ENCODE measurements at regions not wholly inside any gene's neighbourhood (a gene's known extent, or its start where the extent isn't known, plus 50 kb on each side); places are given as distances from the start of the nearest gene placed in this dataset.

GRCh38 chr13:104678161-104678560 is 1611.9 kb upstream of the SLC10A2 start:
- no peak for TF ChIP-seq CTCF (IDR thresholded peaks at IDR 0.05)
- Histone ChIP-seq H3K36me3 (ENCODE audit: low read depth) (no peaks in the 10 kb centered on the region), H3K4me3 (no peak overlapping the region), H3K4me1 (ENCODE audit: low read depth) (no peaks in the 10 kb centered on the region), H3K9me3 (no peaks in the 10 kb centered on the region)
- no peak for ATAC-seq
- DNase-seq: no peak
- intact Hi-C loops (cut with DNase I, micrococcal nuclease): no loop called here

- ATAC-seq (no peak), DNase-seq (no peak)
- intact Hi-C loops (cut with DNase I, micrococcal nuclease): no loop called here
- Histone ChIP-seq H3K9me3 (no peaks in the 10 kb centered on the region), H3K36me3 (ENCODE audit: low read depth) (no peaks in the 10 kb centered on the region), H3K4me1 (ENCODE audit: low read depth) (no peaks in the 10 kb centered on the region), H3K4me3 (no peak overlapping the region)
- no peak for TF ChIP-seq CTCF (IDR thresholded peaks at IDR 0.05)
Observed at GRCh38 chr13:104671901-104672300, 1605.7 kb upstream of the SLC10A2 start.

- DNase-seq (no peak), ATAC-seq (no peak)
- intact Hi-C loops (cut with DNase I, micrococcal nuclease): no loop called here
- no peaks in the 10 kb centered on the region for H3K9me3 ChIP-seq
- no peak for TF ChIP-seq CTCF (IDR thresholded peaks at IDR 0.05)
- H3K4me1 ChIP-seq (ENCODE audit: low read depth): no peaks in the 10 kb centered on the region
- H3K36me3 ChIP-seq (ENCODE audit: low read depth): no peaks in the 10 kb centered on the region
- no peak overlapping the region for H3K4me3 ChIP-seq
Observed at GRCh38 chr13:104657196-104657595, 1591.0 kb upstream of the SLC10A2 start.

- no peaks in the 10 kb centered on the region for H3K36me3 ChIP-seq (ENCODE audit: low read depth)
- ATAC-seq (no peak), DNase-seq (no peak)
- no peaks in the 10 kb centered on the region for H3K4me1 ChIP-seq (ENCODE audit: low read depth)
- H3K9me3 ChIP-seq: no peaks in the 10 kb centered on the region
- TF ChIP-seq CTCF (IDR thresholded peaks at IDR 0.05): no peak
- H3K4me3 ChIP-seq: no peak overlapping the region
- intact Hi-C loops (cut with DNase I, micrococcal nuclease): no loop called here
Observed at GRCh38 chr13:104650431-104650830, 1584.2 kb upstream of the SLC10A2 start.

GRCh38 chr13:104648291-104648690 is 1582.1 kb upstream of the SLC10A2 start:
- H3K9me3 ChIP-seq: no peaks in the 10 kb centered on the region
- no peaks in the 10 kb centered on the region for H3K36me3 ChIP-seq (ENCODE audit: low read depth)
- DNase-seq (no peak), ATAC-seq (no peak)
- TF ChIP-seq CTCF (IDR thresholded peaks at IDR 0.05): no peak
- H3K4me3 ChIP-seq: no peak overlapping the region
- no peaks in the 10 kb centered on the region for H3K4me1 ChIP-seq (ENCODE audit: low read depth)
- intact Hi-C loops (cut with DNase I, micrococcal nuclease): no loop called here

- ATAC-seq: no peak
- Histone ChIP-seq H3K4me3 (no peak overlapping the region), H3K9me3 (no peaks in the 10 kb centered on the region), H3K36me3 (ENCODE audit: low read depth) (no peaks in the 10 kb centered on the region), H3K4me1 (ENCODE audit: low read depth) (no peaks in the 10 kb centered on the region)
- no peak for DNase-seq
- TF ChIP-seq CTCF (IDR thresholded peaks at IDR 0.05): no peak
- intact Hi-C loops (cut with DNase I, micrococcal nuclease): no loop called here
Observed at GRCh38 chr13:104645786-104646185, 1579.6 kb upstream of the SLC10A2 start.
